HG02571 (cell line): ENCODE measurements at regions not wholly inside any gene's neighbourhood (a gene's known extent, or its start where the extent isn't known, plus 50 kb on each side); places are given as distances from the start of the nearest gene placed in this dataset.

Experiments
- ATAC-seq: cut with Tn5 transposase; IDR thresholded peaks from one replicate; pipeline ENCODE4 v1.9.1; 2021; ENCODE audit warnings: mild to moderate bottlenecking, moderate library complexity; ENCODE audit not compliant: unreplicated experiment

GRCh38 chr1:70916034-70916427, 131.6 kb downstream of the PTGER3 start:
- no peak for ATAC-seq

- ATAC-seq = no peak
Measured at GRCh38 chr1:70919706-70920323, 127.8 kb downstream of the PTGER3 start.
